ENCODE measurements at regions not wholly inside any gene's neighbourhood (a gene's known extent, or its start where the extent isn't known, plus 50 kb on each side); places are given as distances from the start of the nearest gene placed in this dataset.

GRCh38 chr18:73043611-73044010 is 175.8 kb upstream of the NETO1 start:
- H3K9me3 ChIP-seq (ENCODE audit: control insufficient read depth, low read depth, low read length): no peaks in the 10 kb centered on the region
- H3K9ac ChIP-seq (ENCODE audit: low read length): no peak overlapping the region
- H3K27me3 ChIP-seq (ENCODE audit: control insufficient read depth, insufficient read depth, low read length): no peaks in the 10 kb centered on the region
- H3K36me3 ChIP-seq (ENCODE audit: control insufficient read depth, low read depth, low read length): no peaks in the 10 kb centered on the region
- peaks cover 6% of the 10 kb centered on the region for H3K4me1 ChIP-seq (ENCODE audit: control insufficient read depth, low read depth, low read length)
- no peak overlapping the region for H3K4me3 ChIP-seq (ENCODE audit: low read length)
- H3K27ac ChIP-seq (ENCODE audit: low read length): no peak overlapping the region

DNA sequence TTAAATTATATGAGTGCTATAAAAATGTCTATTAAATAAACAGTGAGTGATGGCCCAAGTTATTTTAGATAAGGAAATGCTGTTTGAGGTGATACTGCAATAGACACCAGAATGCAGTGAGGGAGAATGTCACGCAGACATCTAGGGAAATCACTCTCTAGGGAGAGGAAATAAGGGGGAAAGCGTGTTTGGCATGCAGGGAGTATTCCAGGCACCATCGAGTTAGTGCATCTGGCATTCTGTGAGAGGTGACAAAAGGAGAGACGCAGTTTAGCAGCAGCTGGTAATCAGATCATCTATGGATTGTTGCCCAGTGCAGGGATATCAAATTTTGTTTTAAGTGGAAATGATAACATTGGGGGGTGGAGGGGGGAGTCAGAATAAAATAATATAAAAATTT is 175.4 kb upstream of the NETO1 start:
- H3K27me3 ChIP-seq (ENCODE audit: control insufficient read depth, insufficient read depth, low read length): no peaks in the 10 kb centered on the region
- H3K4me3 ChIP-seq (ENCODE audit: low read length): no peak overlapping the region
- H3K4me1 ChIP-seq (ENCODE audit: control insufficient read depth, low read depth, low read length): peaks cover 6% of the 10 kb centered on the region
- H3K9me3 ChIP-seq (ENCODE audit: control insufficient read depth, low read depth, low read length): no peaks in the 10 kb centered on the region
- no peak overlapping the region for H3K9ac ChIP-seq (ENCODE audit: low read length)
- H3K27ac ChIP-seq (ENCODE audit: low read length): no peak overlapping the region
- no peaks in the 10 kb centered on the region for H3K36me3 ChIP-seq (ENCODE audit: control insufficient read depth, low read depth, low read length)

GRCh38 chr18:73040247-73040646 is 172.5 kb upstream of the NETO1 start:
- no peaks in the 10 kb centered on the region for H3K27me3 ChIP-seq (ENCODE audit: control insufficient read depth, insufficient read depth, low read length)
- no peaks in the 10 kb centered on the region for H3K9me3 ChIP-seq (ENCODE audit: control insufficient read depth, low read depth, low read length)
- H3K4me3 ChIP-seq (ENCODE audit: low read length): no peak overlapping the region
- peaks cover 6% of the 10 kb centered on the region for H3K4me1 ChIP-seq (ENCODE audit: control insufficient read depth, low read depth, low read length)
- H3K27ac ChIP-seq (ENCODE audit: low read length): no peak overlapping the region
- H3K36me3 ChIP-seq (ENCODE audit: control insufficient read depth, low read depth, low read length): no peaks in the 10 kb centered on the region
- H3K9ac ChIP-seq (ENCODE audit: low read length): no peak overlapping the region

GRCh38 chr18:73038336-73038735 is 170.5 kb upstream of the NETO1 start:
- H3K9ac ChIP-seq (ENCODE audit: low read length): no peak overlapping the region
- no peaks in the 10 kb centered on the region for H3K36me3 ChIP-seq (ENCODE audit: control insufficient read depth, low read depth, low read length)
- H3K27me3 ChIP-seq (ENCODE audit: control insufficient read depth, insufficient read depth, low read length): no peaks in the 10 kb centered on the region
- peaks cover 6% of the 10 kb centered on the region for H3K4me1 ChIP-seq (ENCODE audit: control insufficient read depth, low read depth, low read length)
- no peak overlapping the region for H3K4me3 ChIP-seq (ENCODE audit: low read length)
- H3K9me3 ChIP-seq (ENCODE audit: control insufficient read depth, low read depth, low read length): no peaks in the 10 kb centered on the region
- no peak overlapping the region for H3K27ac ChIP-seq (ENCODE audit: low read length)

DNA sequence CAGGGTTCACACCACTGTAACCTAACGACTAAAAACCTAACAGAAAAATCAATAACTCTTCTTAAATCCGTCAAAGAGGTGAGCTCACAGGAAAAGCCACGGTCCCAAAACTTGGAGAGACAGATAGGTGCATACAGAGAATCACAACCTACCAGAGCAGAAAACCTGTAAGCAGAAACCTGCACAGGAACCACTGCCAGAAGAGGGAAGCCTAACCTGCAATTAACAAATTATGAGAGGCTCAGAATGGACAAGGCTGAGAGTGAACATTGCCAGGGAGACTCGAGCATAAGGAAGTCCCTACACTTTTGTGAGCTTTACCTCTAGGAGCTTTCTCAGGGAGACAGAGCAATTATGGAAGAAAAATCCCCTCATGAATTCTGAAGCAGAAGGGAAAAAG is 156.2 kb upstream of the NETO1 start:
- Histone ChIP-seq H3K27ac (ENCODE audit: low read length) (no peak overlapping the region), H3K36me3 (ENCODE audit: control insufficient read depth, low read depth, low read length) (no peaks in the 10 kb centered on the region), H3K9ac (ENCODE audit: low read length) (no peak overlapping the region), H3K4me3 (ENCODE audit: low read length) (no peak overlapping the region), H3K4me1 (ENCODE audit: control insufficient read depth, low read depth, low read length) (no peaks in the 10 kb centered on the region), H3K9me3 (ENCODE audit: control insufficient read depth, low read depth, low read length) (no peaks in the 10 kb centered on the region), H3K27me3 (ENCODE audit: control insufficient read depth, insufficient read depth, low read length) (no peaks in the 10 kb centered on the region)

DNA sequence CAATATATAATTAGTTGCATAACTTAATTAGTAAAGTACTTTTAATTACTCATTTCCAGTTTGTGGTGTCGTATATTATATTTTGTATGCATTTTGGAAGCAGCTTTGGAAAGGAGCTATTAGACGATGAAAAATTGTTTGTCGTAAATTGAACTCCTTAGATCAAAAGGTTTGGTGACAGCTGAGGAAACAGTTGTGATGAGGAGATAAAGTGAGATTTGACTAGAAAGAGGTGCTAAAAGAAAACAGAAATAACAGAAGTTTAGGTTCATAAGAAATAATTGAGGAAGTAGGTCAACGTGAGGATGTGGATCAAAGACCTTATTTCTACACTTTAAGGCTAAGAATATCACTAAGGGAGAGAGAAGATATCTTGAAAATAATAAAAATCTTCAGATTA is 141.9 kb upstream of the NETO1 start:
- no peaks in the 10 kb centered on the region for H3K4me1 ChIP-seq (ENCODE audit: control insufficient read depth, low read depth, low read length)
- no peak overlapping the region for H3K4me3 ChIP-seq (ENCODE audit: low read length)
- no peak overlapping the region for H3K9ac ChIP-seq (ENCODE audit: low read length)
- no peak overlapping the region for H3K27ac ChIP-seq (ENCODE audit: low read length)
- no peaks in the 10 kb centered on the region for H3K36me3 ChIP-seq (ENCODE audit: control insufficient read depth, low read depth, low read length)
- H3K9me3 ChIP-seq (ENCODE audit: control insufficient read depth, low read depth, low read length): no peaks in the 10 kb centered on the region
- no peaks in the 10 kb centered on the region for H3K27me3 ChIP-seq (ENCODE audit: control insufficient read depth, insufficient read depth, low read length)

DNA sequence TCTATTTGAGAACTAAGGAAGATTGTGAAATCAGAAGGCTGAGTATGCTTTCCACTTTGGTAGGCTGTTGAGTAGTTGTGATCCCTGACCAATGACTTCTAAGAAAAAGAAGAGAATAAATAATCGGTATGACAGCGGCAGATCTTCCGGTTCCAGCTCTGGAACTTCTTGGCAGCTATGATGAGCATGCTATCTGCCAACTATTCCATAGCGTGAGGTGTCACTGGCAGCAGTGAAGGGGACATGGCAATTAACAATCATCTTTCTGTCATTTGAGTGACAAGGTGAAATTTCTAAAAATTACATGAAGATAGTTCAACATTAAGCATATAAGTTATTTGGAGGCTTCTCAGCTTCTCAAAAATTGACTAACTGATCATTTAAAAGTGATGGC is 140.1 kb upstream of the NETO1 start:
- Histone ChIP-seq H3K9ac (ENCODE audit: low read length) (no peak overlapping the region), H3K27ac (ENCODE audit: low read length) (no peak overlapping the region), H3K36me3 (ENCODE audit: control insufficient read depth, low read depth, low read length) (no peaks in the 10 kb centered on the region)

DNA sequence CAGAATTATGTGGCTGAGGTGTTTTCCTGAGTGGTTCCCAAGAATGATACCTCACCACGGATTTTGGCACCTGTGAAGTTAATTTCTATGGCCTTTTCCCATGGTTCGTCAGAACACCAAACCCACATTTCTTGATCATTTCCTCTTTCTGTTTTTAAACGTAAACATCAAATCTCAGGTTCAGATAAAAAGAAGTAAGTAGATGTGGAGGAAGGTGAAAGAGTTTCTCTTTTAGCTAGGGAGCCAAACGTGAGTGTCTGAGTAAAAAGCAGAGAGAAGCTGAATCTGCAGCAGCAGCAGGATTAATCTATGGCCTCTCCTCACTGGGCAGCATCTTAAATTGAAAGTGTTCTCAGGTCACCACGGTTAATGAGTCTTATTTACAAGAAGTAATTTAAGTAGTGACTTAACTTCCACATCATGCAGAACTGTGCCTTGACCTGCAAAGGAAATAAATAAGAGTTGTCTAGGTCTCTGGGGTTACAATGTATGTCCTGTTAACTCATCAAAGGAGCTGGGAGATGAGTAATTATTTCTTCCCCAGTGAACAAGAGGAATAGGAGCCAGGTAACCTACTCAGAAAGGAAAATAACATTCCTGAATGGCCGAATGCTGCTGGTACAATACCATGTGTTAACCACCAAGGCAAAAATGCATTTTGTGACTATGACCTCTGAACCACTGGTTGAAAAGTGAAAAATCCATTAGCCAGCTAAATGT is 139.6 kb upstream of the NETO1 start:
- Histone ChIP-seq H3K36me3 (ENCODE audit: control insufficient read depth, low read depth, low read length) (no peaks in the 10 kb centered on the region), H3K9ac (ENCODE audit: low read length) (no peak overlapping the region), H3K27ac (ENCODE audit: low read length) (no peak overlapping the region)

More for the DNA sequence above, 140.1 kb upstream of the NETO1 start:
- Histone ChIP-seq H3K9me3 (ENCODE audit: control insufficient read depth, low read depth, low read length) (no peaks in the 10 kb centered on the region), H3K4me1 (ENCODE audit: control insufficient read depth, low read depth, low read length) (no peaks in the 10 kb centered on the region), H3K4me3 (ENCODE audit: low read length) (no peak overlapping the region), H3K27me3 (ENCODE audit: control insufficient read depth, insufficient read depth, low read length) (no peaks in the 10 kb centered on the region)

GRCh38 chr18:73006331-73006730 is 138.5 kb upstream of the NETO1 start:
- no peak overlapping the region for H3K27ac ChIP-seq (ENCODE audit: low read length)
- no peaks in the 10 kb centered on the region for H3K9me3 ChIP-seq (ENCODE audit: control insufficient read depth, low read depth, low read length)
- H3K4me1 ChIP-seq (ENCODE audit: control insufficient read depth, low read depth, low read length): no peaks in the 10 kb centered on the region
- H3K9ac ChIP-seq (ENCODE audit: low read length): no peak overlapping the region
- H3K4me3 ChIP-seq (ENCODE audit: low read length): no peak overlapping the region
- no peaks in the 10 kb centered on the region for H3K27me3 ChIP-seq (ENCODE audit: control insufficient read depth, insufficient read depth, low read length)
- no peaks in the 10 kb centered on the region for H3K36me3 ChIP-seq (ENCODE audit: control insufficient read depth, low read depth, low read length)

More for the DNA sequence above, 139.6 kb upstream of the NETO1 start:
- Histone ChIP-seq H3K27me3 (ENCODE audit: control insufficient read depth, insufficient read depth, low read length) (no peaks in the 10 kb centered on the region), H3K9me3 (ENCODE audit: control insufficient read depth, low read depth, low read length) (no peaks in the 10 kb centered on the region), H3K4me1 (ENCODE audit: control insufficient read depth, low read depth, low read length) (no peaks in the 10 kb centered on the region), H3K4me3 (ENCODE audit: low read length) (no peak overlapping the region)

- Histone ChIP-seq H3K27me3 (ENCODE audit: control insufficient read depth, insufficient read depth, low read length) (no peaks in the 10 kb centered on the region), H3K4me3 (ENCODE audit: low read length) (no peak overlapping the region), H3K9me3 (ENCODE audit: control insufficient read depth, low read depth, low read length) (no peaks in the 10 kb centered on the region), H3K4me1 (ENCODE audit: control insufficient read depth, low read depth, low read length) (no peaks in the 10 kb centered on the region), H3K36me3 (ENCODE audit: control insufficient read depth, low read depth, low read length) (no peaks in the 10 kb centered on the region), H3K27ac (ENCODE audit: low read length) (no peak overlapping the region), H3K9ac (ENCODE audit: low read length) (no peak overlapping the region)
These were observed 136.5 kb upstream of the NETO1 start for GRCh38 chr18:73004260-73004659.

- Histone ChIP-seq H3K4me3 (ENCODE audit: low read length) (no peak overlapping the region), H3K27me3 (ENCODE audit: control insufficient read depth, insufficient read depth, low read length) (no peaks in the 10 kb centered on the region), H3K27ac (ENCODE audit: low read length) (no peak overlapping the region), H3K4me1 (ENCODE audit: control insufficient read depth, low read depth, low read length) (no peaks in the 10 kb centered on the region), H3K36me3 (ENCODE audit: control insufficient read depth, low read depth, low read length) (no peaks in the 10 kb centered on the region), H3K9ac (ENCODE audit: low read length) (no peak overlapping the region), H3K9me3 (ENCODE audit: control insufficient read depth, low read depth, low read length) (no peaks in the 10 kb centered on the region)
These were observed 132.3 kb upstream of the NETO1 start for GRCh38 chr18:72999971-73000607.

DNA sequence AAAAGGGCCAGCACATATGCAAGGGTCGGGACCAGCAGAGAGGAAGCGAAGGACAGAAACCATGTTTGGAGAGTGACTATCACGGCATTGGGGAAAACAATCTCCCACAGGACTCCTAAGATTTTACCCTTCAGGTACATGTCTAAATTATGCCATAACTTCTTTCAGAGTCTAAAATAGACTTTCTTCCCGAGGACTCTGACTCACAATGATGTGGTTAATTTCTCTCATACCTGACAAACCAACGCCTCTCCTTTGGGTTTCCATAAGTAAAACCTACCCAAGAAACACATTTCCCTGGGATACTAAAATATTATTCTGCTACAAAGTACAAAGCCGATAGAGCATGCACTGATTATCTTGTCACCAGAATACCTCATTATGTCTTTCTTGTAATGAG is 127.8 kb upstream of the NETO1 start:
- Histone ChIP-seq H3K9me3 (ENCODE audit: control insufficient read depth, low read depth, low read length) (no peaks in the 10 kb centered on the region), H3K4me1 (ENCODE audit: control insufficient read depth, low read depth, low read length) (no peaks in the 10 kb centered on the region), H3K4me3 (ENCODE audit: low read length) (no peak overlapping the region), H3K27me3 (ENCODE audit: control insufficient read depth, insufficient read depth, low read length) (no peaks in the 10 kb centered on the region), H3K36me3 (ENCODE audit: control insufficient read depth, low read depth, low read length) (no peaks in the 10 kb centered on the region), H3K9ac (ENCODE audit: low read length) (no peak overlapping the region), H3K27ac (ENCODE audit: low read length) (no peak overlapping the region)
